GM08714 (cell line): ENCODE measurements at regions not wholly inside any gene's neighbourhood (a gene's known extent, or its start where the extent isn't known, plus 50 kb on each side); places are given as distances from the start of the nearest gene placed in this dataset.

Experiments used
- H3K4me3 ChIP-seq: fragments of 200-500 bp; sonication (Bioruptor generic); 2 replicates; pipeline ENCODE4 v1.5.1; 2014; ENCODE audit warnings: mild to moderate bottlenecking, low read length, inconsistent platforms
- ZNF274 ChIP-seq: IDR thresholded peaks from 2 replicates; pipeline ENCODE4 v1.6.1; 2012; ENCODE audit warnings: mild to moderate bottlenecking, low read depth, low read length

GRCh38 chr21:16663436-16663835, 849.4 kb upstream of the CXADR start:
- H3K4me3 ChIP-seq: no peak overlapping the region
- no peak for TF ChIP-seq ZNF274

GRCh38 chr21:16667395-16667794, 845.4 kb upstream of the CXADR start:
- H3K4me3 ChIP-seq: no peak overlapping the region
- TF ChIP-seq ZNF274: no peak

GRCh38 chr21:16674949-16675348, 837.9 kb upstream of the CXADR start:
- no peak for TF ChIP-seq ZNF274
- H3K4me3 ChIP-seq: no peak overlapping the region

GRCh38 chr21:16676391-16676790, 836.5 kb upstream of the CXADR start:
- no peak for TF ChIP-seq ZNF274
- H3K4me3 ChIP-seq: no peak overlapping the region

GRCh38 chr21:16678429-16679160, 834.2 kb upstream of the CXADR start:
- no peak overlapping the region for H3K4me3 ChIP-seq
- TF ChIP-seq ZNF274: no peak

GRCh38 chr21:16695074-16695473, 817.8 kb upstream of the CXADR start:
- H3K4me3 ChIP-seq: no peak overlapping the region
- no peak for TF ChIP-seq ZNF274

- no peak overlapping the region for H3K4me3 ChIP-seq
- TF ChIP-seq ZNF274: no peak
Observed at GRCh38 chr21:16707274-16707673, 805.6 kb upstream of the CXADR start.

GRCh38 chr21:16708101-16708835, 804.6 kb upstream of the CXADR start:
- no peak overlapping the region for H3K4me3 ChIP-seq
- TF ChIP-seq ZNF274: no peak

GRCh38 chr21:16709866-16710550, 802.8 kb upstream of the CXADR start:
- no peak for TF ChIP-seq ZNF274
- H3K4me3 ChIP-seq: no peak overlapping the region

- no peak for TF ChIP-seq ZNF274
- no peak overlapping the region for H3K4me3 ChIP-seq
Observed at GRCh38 chr21:16711757-16712156, 801.1 kb upstream of the CXADR start.

- H3K4me3 ChIP-seq: no peak overlapping the region
- no peak for TF ChIP-seq ZNF274
Observed at GRCh38 chr21:16713331-16714117, 799.3 kb upstream of the CXADR start.

- TF ChIP-seq ZNF274: no peak
- no peak overlapping the region for H3K4me3 ChIP-seq
Observed at GRCh38 chr21:16740511-16740910, 772.3 kb upstream of the CXADR start.

- TF ChIP-seq ZNF274: no peak
- no peak overlapping the region for H3K4me3 ChIP-seq
Observed at GRCh38 chr21:16741141-16741665, 771.6 kb upstream of the CXADR start.

GRCh38 chr21:16742131-16742641, 770.7 kb upstream of the CXADR start:
- no peak overlapping the region for H3K4me3 ChIP-seq

GRCh38 chr21:16742741-16743140, 770.1 kb upstream of the CXADR start:
- H3K4me3 ChIP-seq: no peak overlapping the region
- no peak for TF ChIP-seq ZNF274

More at GRCh38 chr21:16742131-16742641, 770.7 kb upstream of the CXADR start:
- no peak for TF ChIP-seq ZNF274
